TTC549 (cell line): ENCODE measurements at regions not wholly inside any gene's neighbourhood (a gene's known extent, or its start where the extent isn't known, plus 50 kb on each side); places are given as distances from the start of the nearest gene placed in this dataset.
"Not testable (repeated sequence)": the region's sequence is repeated elsewhere in the genome, so short reads cannot be mapped to it uniquely, and the experiment has no call there.

ENCODE experiments used
- FAIRE-seq: peaks from 2 replicates; lab custom pipeline; 2012; peaks lifted over from hg19 to GRCh38; lab: Jason Lieb, UNC

GRCh38 chr7:116377721-116378120 lies 121.8 kb upstream of the CAV2 start:
- no peak for FAIRE-seq

- no peak for FAIRE-seq
Measured at GRCh38 chr7:116380025-116380424, 119.5 kb upstream of the CAV2 start.

- no peak for FAIRE-seq
Measured at GRCh38 chr7:116382375-116382774, 117.2 kb upstream of the CAV2 start.

- FAIRE-seq: no peak
Measured at GRCh38 chr7:116384936-116385635, 114.5 kb upstream of the CAV2 start.

GRCh38 chr7:116386674-116387073 lies 112.9 kb upstream of the CAV2 start:
- FAIRE-seq: no peak

GRCh38 chr7:116390363-116390762 lies 109.2 kb upstream of the CAV2 start:
- no peak for FAIRE-seq

- no peak for FAIRE-seq
Measured at GRCh38 chr7:116392806-116393205, 106.7 kb upstream of the CAV2 start.

- no peak for FAIRE-seq
Measured at GRCh38 chr7:116393654-116394053, 105.9 kb upstream of the CAV2 start.

GRCh38 chr7:116394106-116394505 lies 105.4 kb upstream of the CAV2 start:
- FAIRE-seq: no peak

- no peak for FAIRE-seq
Measured at GRCh38 chr7:116395141-116395791, 104.3 kb upstream of the CAV2 start.

- FAIRE-seq: no peak
Measured at GRCh38 chr7:116398672-116399071, 100.9 kb upstream of the CAV2 start.

- FAIRE-seq: no peak
Measured at GRCh38 chr7:116399819-116400218, 99.7 kb upstream of the CAV2 start.

- FAIRE-seq: no peak
Measured at GRCh38 chr7:116400522-116400921, 99.0 kb upstream of the CAV2 start.

GRCh38 chr7:116401711-116402110 lies 97.8 kb upstream of the CAV2 start:
- FAIRE-seq: no peak

- FAIRE-seq: no peak
Measured at GRCh38 chr7:116403265-116403664, 96.3 kb upstream of the CAV2 start.

GRCh38 chr7:116404389-116404788 lies 95.1 kb upstream of the CAV2 start:
- no peak for FAIRE-seq

- FAIRE-seq: peak; percentile 96
Measured at GRCh38 chr7:116405810-116406209, 93.7 kb upstream of the CAV2 start.

- FAIRE-seq: no peak
Measured at GRCh38 chr7:116407165-116407564, 92.4 kb upstream of the CAV2 start.

- FAIRE-seq: no peak
Measured at GRCh38 chr7:116408166-116408565, 91.4 kb upstream of the CAV2 start.

- FAIRE-seq: not testable (repeated sequence)
Measured at GRCh38 chr7:116408831-116409453, 90.6 kb upstream of the CAV2 start.

GRCh38 chr7:116410694-116411093 lies 88.8 kb upstream of the CAV2 start:
- not testable (repeated sequence) for FAIRE-seq

GRCh38 chr7:116417593-116418345 lies 81.8 kb upstream of the CAV2 start:
- FAIRE-seq: no peak

- FAIRE-seq: no peak
Measured at GRCh38 chr7:116418524-116418923, 81.0 kb upstream of the CAV2 start.
